ENCODE measurements at regions not wholly inside any gene's neighbourhood (a gene's known extent, or its start where the extent isn't known, plus 50 kb on each side); places are given as distances from the start of the nearest gene placed in this dataset.
"Not testable (repeated sequence)": the region's sequence is repeated elsewhere in the genome, so short reads cannot be mapped to it uniquely, and the experiment has no call there.

DNA sequence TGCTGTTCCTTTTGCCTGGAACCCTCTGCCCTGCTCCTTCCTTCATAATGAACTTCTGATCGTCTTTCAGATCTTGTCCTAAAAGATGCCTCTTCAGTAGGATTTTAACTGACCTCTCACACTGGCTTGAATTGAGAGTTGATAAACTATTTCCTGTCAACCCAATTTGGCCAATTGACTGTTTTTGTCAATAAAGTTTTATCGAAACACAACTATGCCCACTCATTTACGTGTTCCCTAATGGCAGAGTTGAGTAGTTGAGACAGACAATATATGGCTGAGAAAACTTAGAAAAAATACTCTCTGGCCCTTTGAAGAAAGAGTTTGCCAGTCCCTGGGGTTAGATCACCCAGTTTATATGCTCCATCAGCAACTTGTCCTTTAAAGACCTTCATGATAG is 171.7 kb upstream of the TBX3 start:
- DNase-seq (ENCODE audit: low spot score): no peak

DNA sequence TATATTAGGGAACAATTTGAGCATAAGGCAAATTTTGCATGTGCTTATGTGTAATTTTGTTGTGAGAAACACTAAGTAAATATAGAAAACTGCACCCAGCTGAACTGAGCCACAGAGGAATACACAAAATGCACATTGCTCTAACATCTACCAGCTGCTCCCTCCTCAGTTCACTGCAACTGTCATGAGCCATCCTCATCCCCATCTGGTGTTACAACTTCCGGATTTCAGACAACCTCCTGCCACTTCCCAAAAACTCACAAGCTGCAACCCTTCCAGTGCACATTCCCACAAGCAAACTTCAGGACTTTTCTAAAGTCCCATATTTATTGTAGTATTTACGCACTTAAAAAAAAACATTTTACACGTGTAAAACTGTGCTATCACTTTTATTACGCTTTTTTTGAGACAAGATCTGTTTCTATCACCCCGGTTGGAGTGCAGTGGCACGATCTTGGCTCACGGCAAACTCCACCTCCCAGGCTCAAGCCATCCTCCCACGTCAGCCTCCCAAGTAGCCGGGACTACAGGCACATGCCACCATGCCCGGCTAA is 169.1 kb upstream of the TBX3 start:
- DNase-seq (ENCODE audit: low spot score): no peak

DNA sequence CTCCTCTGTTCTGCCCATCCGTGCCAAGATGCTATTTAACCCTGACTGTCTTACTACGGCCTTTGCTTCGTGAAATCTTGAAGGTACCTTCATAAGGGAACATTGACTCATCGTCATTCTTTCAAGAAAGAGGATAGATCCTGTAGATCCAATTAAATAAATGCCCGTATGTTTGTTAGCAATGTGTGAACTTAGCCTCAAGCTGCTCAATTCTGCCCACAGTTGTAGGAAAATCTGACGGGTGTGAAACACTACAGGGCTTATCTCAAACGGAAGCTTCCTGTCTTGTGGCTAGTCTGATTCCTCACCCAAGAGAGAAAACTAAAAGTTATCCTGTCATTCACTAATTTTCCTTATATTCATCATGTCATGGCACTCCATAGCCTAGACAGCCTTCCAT is 168.0 kb upstream of the TBX3 start:
- no peak for DNase-seq (ENCODE audit: low spot score)

DNA sequence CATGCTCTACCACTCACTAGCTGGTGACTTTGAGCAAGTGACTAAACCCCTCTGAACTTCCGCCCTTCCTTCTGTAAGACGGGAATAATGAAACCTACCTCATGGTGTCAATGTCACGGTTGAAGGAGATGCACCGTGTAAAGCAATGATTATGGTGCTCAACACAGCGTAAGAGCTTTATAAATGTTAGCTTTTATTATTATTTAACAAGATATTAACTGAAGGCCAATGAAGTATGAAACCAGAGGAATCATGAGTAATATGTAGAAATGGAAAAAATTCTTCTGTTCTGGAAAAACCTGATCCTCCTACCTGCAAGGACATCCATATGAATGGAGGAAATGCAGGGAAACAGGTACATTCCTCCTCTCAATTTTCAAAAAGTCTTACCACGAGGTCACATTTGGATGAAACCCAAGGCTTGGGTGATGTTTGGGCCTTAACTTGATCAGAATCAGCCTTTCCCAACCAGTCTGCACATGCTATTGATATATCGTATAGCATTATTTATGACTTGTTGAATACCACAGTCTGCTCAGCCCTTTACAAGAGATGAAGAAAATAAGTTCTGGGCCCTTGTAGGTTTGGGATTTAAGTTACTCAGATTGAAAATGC is 166.8 kb upstream of the TBX3 start:
- DNase-seq (ENCODE audit: low spot score): no peak

DNA sequence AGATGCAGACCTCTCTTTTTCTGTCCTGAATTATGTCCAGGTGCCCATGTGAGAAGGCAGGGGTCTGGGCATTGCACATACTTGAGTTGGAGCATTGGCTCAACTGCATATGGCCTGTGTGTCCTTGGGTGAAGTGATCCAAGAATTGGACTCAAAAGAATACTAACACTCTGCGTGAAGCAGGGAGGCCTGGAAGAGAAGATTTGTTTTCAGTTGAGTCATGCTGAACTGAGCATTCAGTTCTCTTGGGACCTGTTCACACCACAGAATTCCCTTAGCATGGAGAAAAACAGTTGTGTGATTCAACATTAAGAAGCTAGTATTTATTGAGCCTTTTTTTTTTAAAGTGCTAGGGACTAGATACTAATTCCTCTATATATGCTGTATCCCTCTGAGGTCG is 164.7 kb upstream of the TBX3 start:
- DNase-seq (ENCODE audit: low spot score): no peak

DNA sequence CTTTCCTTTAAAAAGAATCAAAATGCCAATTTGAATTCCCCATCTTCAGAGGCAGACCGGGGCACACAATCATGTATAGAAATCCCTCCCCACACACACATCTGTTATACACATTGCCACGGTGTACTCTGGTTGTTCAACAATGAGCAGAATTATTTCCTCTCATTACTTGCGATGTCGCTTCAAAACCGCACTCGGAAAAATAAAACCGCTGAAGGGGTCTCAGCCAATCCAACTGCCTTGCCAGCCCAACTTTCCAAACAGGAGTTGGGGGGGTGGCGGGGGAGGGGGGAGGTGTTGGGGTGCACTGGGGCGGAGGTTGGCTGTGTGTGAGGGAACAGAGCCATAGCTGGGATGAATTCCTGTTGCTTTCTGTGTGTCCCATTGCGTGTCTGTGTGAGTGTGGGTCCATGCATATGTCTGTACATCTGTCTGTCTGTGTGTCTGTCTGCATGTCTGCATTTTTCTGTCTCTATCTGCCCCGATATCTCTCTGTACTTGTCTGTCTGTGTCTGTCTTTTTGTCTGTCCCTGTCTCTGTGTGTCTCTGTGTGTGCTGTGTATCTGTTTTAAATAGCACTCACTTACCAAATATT is 163.6 kb upstream of the TBX3 start:
- DNase-seq (ENCODE audit: low spot score): no peak

DNA sequence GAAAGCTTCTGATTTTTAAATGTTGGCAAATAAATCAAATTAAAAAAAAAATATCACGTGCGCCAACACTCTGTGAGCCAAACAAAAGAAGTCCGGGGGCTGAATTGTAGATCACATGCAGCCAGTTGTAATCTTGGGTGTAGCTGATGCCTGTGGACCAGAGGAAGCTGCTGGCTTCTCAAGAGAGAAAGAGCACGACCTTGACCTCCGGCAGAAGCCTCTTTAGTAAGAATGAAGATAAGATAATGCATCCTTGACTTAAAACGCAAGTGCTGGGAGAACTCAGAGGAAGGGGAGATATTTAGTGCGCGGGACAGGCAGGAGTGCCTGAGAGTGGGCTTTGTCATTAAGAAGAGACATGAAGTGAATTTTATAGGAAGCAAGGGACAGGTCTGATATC is 162.8 kb upstream of the TBX3 start:
- no peak for DNase-seq (ENCODE audit: low spot score)

DNA sequence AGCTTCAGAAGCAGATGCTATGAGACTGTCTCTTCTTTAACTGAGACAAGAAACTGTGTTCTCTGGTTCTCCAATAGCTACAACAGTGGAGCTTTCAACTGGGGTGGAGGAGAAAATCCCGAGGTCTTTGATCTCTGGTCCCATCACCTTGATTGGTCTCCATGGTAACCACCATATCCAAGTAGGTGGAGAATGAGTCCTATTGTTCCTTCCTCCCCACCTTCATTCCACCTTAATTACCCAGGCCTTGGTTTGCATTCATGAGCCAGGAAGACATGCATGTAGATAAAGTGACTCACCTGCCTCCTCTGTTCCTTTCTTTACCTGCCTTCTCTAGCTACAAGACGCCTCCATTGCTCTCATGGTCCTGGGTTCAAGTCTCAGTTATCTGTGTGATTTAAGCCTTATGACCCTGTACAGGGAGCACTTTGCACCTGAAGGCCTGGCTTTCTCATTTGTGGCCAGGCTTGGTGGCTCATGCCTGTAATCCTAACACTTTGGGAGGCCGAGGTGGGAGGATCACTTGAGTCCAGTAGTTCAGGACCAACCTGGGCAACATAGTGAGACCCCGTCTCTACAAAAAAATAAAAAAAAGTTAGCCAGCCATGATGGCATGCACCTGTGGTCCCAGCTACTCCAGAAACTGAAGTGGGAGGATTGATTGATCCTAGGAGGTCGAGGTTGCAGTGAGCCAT is 157.7 kb upstream of the TBX3 start:
- DNase-seq (ENCODE audit: low spot score): no peak

DNA sequence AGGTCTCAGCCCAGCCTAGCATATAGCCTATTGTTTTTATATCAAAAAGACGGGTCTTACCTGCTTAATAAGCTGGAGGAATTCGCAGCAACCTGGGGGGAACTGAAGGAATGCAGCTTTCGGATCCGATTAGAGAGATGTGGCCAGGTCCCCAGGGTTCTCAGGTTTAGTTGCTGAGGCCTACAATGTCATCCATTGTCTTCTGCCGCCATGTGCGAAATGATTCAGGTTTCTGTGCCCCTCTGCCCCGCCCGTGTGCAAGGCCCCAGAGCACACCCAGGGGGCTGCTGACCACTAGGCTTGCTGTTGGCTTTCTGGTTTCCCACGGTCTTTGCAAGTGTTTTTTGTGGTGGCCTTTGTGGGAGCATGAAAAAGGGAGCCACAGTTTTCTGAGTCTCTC is 154.5 kb upstream of the TBX3 start:
- no peak for DNase-seq (ENCODE audit: low spot score)

DNA sequence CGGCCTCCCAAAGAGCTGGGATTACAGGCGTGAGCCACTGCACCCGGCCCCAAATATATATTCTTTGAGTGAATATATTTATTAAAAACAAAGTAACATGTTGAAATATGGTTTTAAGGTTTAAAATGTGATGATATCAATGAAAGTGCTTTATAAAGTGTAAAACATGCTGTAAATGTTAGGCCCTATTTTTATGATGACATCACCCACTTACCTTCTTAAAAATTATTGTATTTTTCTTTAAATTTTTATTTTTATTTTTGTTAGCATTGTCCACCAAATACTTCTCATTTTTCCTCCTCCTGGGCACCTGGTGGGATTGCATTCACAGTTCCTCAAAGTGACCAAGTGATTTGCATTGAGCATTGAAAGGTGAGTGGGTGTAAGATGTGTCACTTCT is 152.6 kb upstream of the TBX3 start:
- DNase-seq (ENCODE audit: low spot score): no peak

DNA sequence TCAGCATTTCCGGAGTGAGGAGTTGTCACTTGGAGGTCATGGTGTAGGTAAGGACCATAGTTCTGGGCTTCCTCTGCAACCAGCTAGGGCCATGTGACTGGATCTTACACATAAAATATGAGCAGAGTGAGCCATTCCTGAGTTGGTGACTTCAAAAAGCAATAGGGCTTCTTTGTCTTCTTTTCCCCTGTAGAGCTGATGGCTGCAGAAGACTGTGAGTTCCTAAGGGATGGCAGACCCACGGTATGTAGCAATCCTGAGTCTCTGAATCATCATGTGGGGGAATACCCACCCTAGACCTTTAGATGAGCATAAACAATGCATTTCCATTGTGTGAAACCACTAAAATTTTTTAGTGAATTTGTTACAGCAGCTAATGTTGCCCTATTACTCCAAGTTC is 151.1 kb upstream of the TBX3 start:
- DNase-seq (ENCODE audit: low spot score): no peak

DNA sequence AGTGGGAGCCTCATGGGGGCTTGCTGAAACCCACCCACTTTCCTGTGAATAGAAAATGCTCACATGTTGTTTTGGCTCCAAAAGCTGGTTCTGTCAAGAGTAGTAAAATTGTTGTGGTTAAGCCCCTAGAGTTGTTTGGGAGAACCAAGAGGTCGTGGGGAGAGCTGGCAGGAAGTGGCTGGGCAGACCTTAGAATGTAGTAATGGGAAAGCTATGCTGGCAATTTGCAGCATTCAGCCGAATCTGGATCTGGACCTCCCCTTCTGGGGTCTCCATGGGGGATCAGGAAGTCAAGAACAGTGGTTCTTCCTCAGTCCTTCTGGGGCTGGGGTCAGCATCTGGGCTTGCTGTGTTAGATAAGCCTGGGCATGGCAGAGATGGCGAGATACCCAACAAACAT is 150.6 kb upstream of the TBX3 start:
- no peak for DNase-seq (ENCODE audit: low spot score)

DNA sequence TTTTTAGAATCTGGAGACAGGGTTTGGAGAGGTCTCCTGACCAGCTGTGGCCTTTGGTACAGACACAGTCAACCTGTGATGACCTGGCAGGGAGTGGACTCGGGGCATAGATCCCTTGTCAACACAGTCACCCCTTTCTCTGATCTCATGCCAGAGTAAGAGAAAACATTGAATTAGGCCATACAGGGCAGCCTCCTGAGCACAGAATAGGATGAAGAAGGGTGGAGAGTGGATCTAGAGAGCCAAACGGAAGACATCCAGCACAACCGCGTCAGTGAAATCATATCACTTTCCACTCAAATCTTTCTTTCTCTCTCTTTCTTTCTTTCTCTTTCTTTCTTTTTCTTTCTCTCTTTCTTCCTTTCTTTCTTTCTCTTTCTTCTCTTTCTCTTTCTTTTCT is 145.9 kb upstream of the TBX3 start:
- no peak for DNase-seq (ENCODE audit: low spot score)

DNA sequence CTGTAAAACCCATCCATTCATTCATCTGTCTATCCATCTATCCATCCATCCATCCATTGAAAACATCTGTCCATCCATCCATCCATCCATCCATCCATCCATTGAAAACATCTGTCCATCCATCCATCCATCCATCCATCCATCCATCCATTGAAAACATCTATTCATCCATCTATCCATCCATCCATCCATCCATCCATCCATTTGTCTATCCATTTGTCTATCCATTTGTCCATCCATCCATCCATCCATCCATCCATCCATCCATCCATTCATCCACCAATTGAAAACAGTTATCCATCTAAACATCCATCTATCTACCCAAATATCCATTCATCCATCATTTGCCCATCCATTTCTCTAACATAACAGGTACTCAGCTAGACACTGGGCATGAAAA is 145.3 kb upstream of the TBX3 start:
- not testable (repeated sequence) for DNase-seq (ENCODE audit: low spot score)

DNA sequence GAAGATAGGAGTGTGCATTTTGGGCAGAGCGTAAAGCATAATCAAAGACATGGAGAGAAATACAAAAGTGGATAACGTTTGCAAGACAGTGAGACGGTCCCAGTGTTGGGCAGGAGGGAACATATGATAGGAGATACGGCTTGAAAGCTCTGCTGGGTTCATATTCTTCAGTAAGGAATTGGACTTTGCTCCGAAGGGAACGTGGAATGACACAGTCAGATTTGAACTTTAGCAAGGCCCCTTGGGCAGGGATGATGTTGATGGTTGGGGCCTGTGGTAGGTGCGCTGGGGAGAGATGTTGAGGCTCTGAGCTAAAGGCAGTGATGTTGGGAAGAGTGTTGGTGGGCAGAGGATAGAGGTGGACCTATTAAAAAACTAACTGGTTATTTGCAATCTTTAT is 143.5 kb upstream of the TBX3 start:
- no peak for DNase-seq (ENCODE audit: low spot score)

DNA sequence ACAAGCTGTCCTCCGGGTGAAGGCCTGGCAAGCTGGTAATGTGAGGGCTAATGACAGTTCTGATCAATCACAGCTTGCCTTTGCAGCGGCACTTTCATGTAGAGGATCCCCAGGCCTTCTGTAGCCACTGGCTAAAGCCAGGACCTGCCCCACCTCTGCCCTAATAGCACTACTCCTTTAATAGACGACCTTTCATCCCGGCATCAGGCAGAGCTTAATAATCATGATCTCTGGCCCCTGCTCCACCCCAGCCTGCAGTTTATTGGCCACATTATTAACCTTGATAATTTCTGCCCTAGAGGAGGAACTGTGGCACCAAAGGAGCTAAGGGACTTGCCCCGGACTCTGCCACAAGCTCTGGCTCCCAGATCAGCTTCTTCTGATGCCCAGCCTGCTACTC is 142.3 kb upstream of the TBX3 start:
- DNase-seq (ENCODE audit: low spot score): no peak

DNA sequence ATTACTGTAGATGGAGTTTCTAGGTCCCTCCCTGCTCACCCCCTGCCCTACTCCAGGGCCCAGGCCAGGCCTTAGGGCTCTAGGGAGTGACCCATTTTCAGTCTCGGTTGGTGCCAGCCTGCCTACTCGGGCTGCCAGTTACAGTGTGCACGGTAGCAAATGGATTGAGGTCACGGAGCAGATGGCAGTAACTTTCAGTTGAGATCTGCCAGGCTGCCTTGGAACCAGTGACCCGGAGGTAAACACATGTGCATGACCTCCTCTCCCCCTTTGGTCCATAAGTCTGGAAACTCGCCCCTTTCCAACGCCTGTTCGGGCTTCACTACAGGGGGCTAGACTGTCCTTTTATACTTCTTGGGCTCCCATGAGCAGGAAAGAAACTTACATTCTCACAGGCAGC is 139.7 kb upstream of the TBX3 start:
- no peak for DNase-seq (ENCODE audit: low spot score)

DNA sequence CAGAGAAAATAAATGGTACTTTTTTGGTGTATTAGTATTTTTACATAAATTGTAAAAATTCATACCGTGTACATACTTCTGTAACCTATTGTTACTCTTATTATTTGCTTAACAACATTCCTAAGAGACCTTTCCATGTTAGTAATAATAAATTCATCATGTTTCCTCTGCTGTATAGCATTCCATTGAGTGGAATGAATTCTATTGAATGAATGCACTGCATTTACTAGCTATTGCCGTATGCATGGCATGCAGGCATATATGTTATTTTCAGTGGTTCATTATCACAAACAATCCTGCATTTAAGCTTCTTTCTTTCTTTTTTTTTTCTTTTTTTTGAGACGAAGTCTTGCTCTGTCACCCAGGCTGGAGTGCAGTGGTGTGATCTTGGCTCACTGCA is 137.6 kb upstream of the TBX3 start:
- DNase-seq (ENCODE audit: low spot score): no peak

DNA sequence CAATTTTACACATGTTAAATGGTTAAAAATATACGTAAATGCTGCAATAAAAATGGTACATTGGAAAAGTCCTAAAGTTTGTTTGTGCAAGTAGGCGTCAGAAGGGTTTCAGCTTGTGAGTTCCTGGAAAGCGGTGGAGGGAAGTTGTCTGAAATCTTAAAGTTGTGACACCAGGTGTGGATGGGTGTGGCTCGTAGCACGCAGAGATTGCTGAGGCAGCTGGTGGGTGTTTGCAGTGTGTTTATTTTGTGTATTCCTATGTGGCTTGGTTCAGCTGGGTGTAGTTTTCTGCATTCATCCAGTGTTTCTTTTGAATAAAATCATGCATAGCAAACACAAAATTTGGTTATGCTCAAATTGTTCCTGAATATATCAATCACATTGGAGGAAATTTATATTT is 136.8 kb upstream of the TBX3 start:
- no peak for DNase-seq (ENCODE audit: low spot score)

DNA sequence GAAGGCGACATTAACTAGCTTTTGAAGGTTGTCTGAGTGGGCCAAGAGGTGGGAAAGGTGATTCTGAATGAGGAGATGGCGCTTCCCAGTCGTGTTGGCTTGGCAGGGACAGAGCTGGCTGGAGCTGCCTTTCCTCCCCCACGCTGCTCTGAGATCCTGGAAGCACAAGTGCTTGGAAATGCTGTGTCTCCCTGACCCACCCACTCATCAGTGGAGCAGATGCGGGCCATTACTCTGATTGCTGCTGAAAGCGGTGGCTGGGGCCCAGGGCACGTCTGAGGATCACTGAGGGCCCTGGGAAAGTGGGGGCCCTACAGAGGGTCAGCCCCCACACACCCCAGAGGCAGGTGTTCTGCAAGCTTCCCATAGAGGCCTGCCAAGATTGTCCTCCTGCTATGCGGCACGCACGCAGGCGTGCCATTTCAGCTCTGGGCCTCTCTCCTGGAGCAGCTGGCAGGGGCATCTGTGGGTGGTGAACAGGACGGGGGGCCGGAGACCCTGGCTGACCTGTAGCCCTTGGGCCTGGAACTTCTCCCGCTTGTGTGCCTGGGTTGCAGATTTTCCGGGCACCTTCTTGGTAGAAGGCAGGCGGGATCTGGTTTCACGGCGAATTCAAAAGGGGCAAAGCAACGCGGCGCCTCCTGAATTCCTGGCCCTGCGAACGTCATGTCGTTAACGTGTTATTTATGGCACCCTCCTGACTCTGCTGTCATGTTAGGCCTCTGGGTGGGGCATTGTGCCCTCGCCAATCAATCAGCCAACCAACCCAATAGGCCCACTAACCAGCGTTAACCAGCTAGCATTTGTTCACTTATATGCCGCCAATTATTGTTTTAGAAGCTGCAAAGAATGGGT is 133.8 kb upstream of the TBX3 start:
- no peak for DNase-seq (ENCODE audit: low spot score)

DNA sequence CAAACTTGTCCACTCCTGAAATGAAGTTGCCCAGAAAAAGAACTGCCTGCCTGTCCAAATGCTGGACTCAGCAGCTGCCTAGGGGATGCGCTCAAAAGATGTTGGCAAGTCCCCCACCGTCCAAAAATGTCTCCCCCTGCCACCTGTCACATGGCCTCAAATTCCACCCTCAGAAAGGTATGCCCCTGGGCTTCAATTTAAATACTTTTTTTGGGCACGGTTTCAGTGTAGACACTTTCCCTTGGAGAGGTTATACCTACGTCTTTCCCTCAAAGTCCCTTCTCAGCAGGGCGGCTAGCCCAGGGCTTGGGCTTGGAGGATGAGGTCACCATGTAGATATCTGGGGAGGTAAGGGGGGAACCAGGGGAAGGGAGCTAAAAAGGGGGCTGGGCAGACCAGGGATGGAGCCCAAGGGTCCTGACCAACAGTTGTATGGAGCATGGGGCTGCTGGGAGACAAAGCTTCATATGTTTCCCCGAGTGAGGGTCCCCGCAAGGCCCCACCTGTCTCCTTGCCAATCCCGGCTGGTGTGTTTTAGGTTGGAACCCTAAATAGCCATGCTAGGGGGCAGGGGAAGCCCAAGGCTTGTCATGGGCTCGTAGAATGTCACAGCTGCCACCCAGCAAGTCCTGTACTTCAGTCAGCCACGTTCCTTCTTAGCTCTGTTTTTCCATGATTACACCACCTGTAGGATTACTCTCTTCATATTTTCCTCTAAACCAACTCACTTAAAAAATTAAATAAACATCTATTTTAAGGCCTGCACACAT is 131.2 kb upstream of the TBX3 start:
- no peak for DNase-seq (ENCODE audit: low spot score)

All from ecto neural progenitor cell (in vitro differentiated cells).